ENCODE measurements at regions not wholly inside any gene's neighbourhood (a gene's known extent, or its start where the extent isn't known, plus 50 kb on each side); places are given as distances from the start of the nearest gene placed in this dataset.

GRCh38 chr4:62449538-62449937, 1249.4 kb downstream of the ADGRL3 start:
- TF ChIP-seq CTCF (conservative IDR thresholded peaks at IDR 0.05 in 1 of 2, IDR thresholded peaks at IDR 0.05 in 1 of 2; ENCODE audit: extremely low read depth in 1 of 2, insufficient read depth in 1 of 2, low read depth in 1 of 2, low read length in 2 of 2) (no peak), EZH2 (IDR thresholded peaks at IDR 0.05; ENCODE audit: borderline replicate concordance, low read length) (no peak)
